Suprapubic skin (tissue), 4 donors: ENCODE measurements at regions not wholly inside any gene's neighbourhood (a gene's known extent, or its start where the extent isn't known, plus 50 kb on each side); places are given as distances from the start of the nearest gene placed in this dataset.

Experiments
- CTCF ChIP-seq, 2 donors: fragments of 200-600 bp in 1 of 2; fragments of 450-650 bp in 1 of 2; sonication (generic) in 1 of 2; IDR thresholded peaks; one replicate each; pipeline ENCODE4 v1.5.1; 2016 to 2019; ENCODE audit warnings: antibody characterized with exemption in 2 of 2, mild to moderate bottlenecking in 1 of 2, moderate library complexity in 1 of 2
- POLR2A ChIP-seq, 2 donors: fragments of 450-650 bp; IDR thresholded peaks; one replicate each; pipeline ENCODE4 v1.6.1; 2017; ENCODE audit warnings: antibody characterized with exemption in 2 of 2, mild to moderate bottlenecking in 2 of 2, moderate library complexity in 2 of 2
- POLR2AphosphoS5 ChIP-seq, 3 donors: sonication (generic); formaldehyde crosslinking; IDR thresholded peaks; one replicate each; pipeline ENCODE4 v1.6.1; 2017; ENCODE audit warnings: antibody characterized with exemption in 3 of 3

GRCh38 chr6:50649086-50649485 lies 64.2 kb upstream of the TFAP2D start:
- no peak for TF ChIP-seq CTCF (IDR thresholded peaks at IDR 0.05)
- no peak for TF ChIP-seq POLR2A (IDR thresholded peaks at IDR 0.05)
- TF ChIP-seq POLR2AphosphoS5 (IDR thresholded peaks at IDR 0.05): no peak
